HepG2 (cell line): ENCODE measurements at regions not wholly inside any gene's neighbourhood (a gene's known extent, or its start where the extent isn't known, plus 50 kb on each side); places are given as distances from the start of the nearest gene placed in this dataset.

Experiments used
- CHCHD3 ChIP-seq: sonication (generic); formaldehyde crosslinking; IDR thresholded peaks from 2 replicates; pipeline ENCODE4 v1.8.0; 2022; ENCODE audit warnings: mild to moderate bottlenecking, missing genetic modification reagents, moderate library complexity
- CTCF ChIP-seq: sonication (generic); formaldehyde crosslinking; IDR thresholded peaks from 2 replicates; pipeline ENCODE4 v1.5.0; 2020; ENCODE audit warnings: mild to moderate bottlenecking, missing genetic modification reagents, moderate library complexity
- FIP1L1 ChIP-seq: fragments of 200-400 bp; formaldehyde crosslinking; IDR thresholded peaks from 2 replicates; pipeline ENCODE4 v1.6.1; 2018; ENCODE audit warnings: low read depth, mild to moderate bottlenecking, low read length, moderate library complexity, borderline replicate concordance; ENCODE audit not compliant: insufficient read depth
- JUNB ChIP-seq: sonication (generic); formaldehyde crosslinking; IDR thresholded peaks from 2 replicates; pipeline ENCODE4 v1.8.0; 2022; ENCODE audit warnings: missing genetic modification reagents, mild to moderate bottlenecking, borderline replicate concordance
- REST ChIP-seq, 2 experiments: IDR thresholded peaks; 2 replicates each; pipeline ENCODE4 v1.6.1; 2011 to 2012; ENCODE audit warnings: low read length in 2 of 2, borderline replicate concordance in 1 of 2, low read depth in 1 of 2, mild to moderate bottlenecking in 1 of 2, moderate library complexity in 1 of 2
- SIN3A ChIP-seq: IDR thresholded peaks from 2 replicates; pipeline ENCODE4 v1.6.1; 2011; ENCODE audit warnings: low read depth, mild to moderate bottlenecking, control low read depth, low read length, borderline replicate concordance
- ZNF317 ChIP-seq: sonication (generic); formaldehyde crosslinking; IDR thresholded peaks from 2 replicates; pipeline ENCODE4 v1.5.0; 2020; ENCODE audit warnings: mild to moderate bottlenecking, missing genetic modification reagents
- ZNF318 ChIP-seq: sonication (generic); formaldehyde crosslinking; IDR thresholded peaks from 2 replicates; pipeline ENCODE4 v1.4.0; 2020; ENCODE audit warnings: mild to moderate bottlenecking, missing genetic modification reagents

- TF ChIP-seq SIN3A (no peak), CTCF (CRISPR knock-in tag) (no peak), ZNF318 (no peak), FIP1L1 (no peak), CHCHD3 (CRISPR knock-in tag) (no peak), JUNB (CRISPR knock-in tag) (no peak), ZNF317 (CRISPR knock-in tag) (no peak), REST (IDR thresholded peaks at IDR 0.05; ENCODE audit: borderline replicate concordance in 1 of 2, low read depth in 1 of 2, low read length in 2 of 2) (no peak)
These were observed 477.5 kb downstream of the SPRY1 start for GRCh38 chr4:123874063-123874462.
